DND-41 (cell line): ENCODE measurements at regions not wholly inside any gene's neighbourhood (a gene's known extent, or its start where the extent isn't known, plus 50 kb on each side); places are given as distances from the start of the nearest gene placed in this dataset.

ENCODE experiments used
- CTCF ChIP-seq: IDR thresholded peaks from 2 replicates; pipeline ENCODE4 v1.5.1; 2012; ENCODE audit warnings: borderline replicate concordance, low read length, moderate library complexity, mild to moderate bottlenecking; ENCODE audit not compliant: poor library complexity, severe bottlenecking; ENCODE audit errors: extremely low read depth
- EZH2 ChIP-seq: IDR thresholded peaks from 3 replicates; pipeline ENCODE4 v1.6.1; 2012; ENCODE audit warnings: borderline replicate concordance, low read depth, mild to moderate bottlenecking, moderate library complexity, low read length, inconsistent platforms; ENCODE audit not compliant: severe bottlenecking

GRCh38 chr5:106017243-106017857 is 1653.4 kb downstream of the EFNA5 start:
- TF ChIP-seq CTCF (no peak), EZH2 (no peak)
